NT2/D1 (cell line): ENCODE measurements at regions not wholly inside any gene's neighbourhood (a gene's known extent, or its start where the extent isn't known, plus 50 kb on each side); places are given as distances from the start of the nearest gene placed in this dataset.

Experiments used
- SUZ12 ChIP-seq: IDR thresholded peaks from 2 replicates; pipeline ENCODE4 v1.6.1; 2011; ENCODE audit not compliant: insufficient read length, insufficient read depth; ENCODE audit errors: extremely low read depth
- ZNF274 ChIP-seq: IDR thresholded peaks from 2 replicates; pipeline ENCODE4 v1.6.1; 2011; ENCODE audit warnings: mild to moderate bottlenecking, low read depth, low read length

DNA sequence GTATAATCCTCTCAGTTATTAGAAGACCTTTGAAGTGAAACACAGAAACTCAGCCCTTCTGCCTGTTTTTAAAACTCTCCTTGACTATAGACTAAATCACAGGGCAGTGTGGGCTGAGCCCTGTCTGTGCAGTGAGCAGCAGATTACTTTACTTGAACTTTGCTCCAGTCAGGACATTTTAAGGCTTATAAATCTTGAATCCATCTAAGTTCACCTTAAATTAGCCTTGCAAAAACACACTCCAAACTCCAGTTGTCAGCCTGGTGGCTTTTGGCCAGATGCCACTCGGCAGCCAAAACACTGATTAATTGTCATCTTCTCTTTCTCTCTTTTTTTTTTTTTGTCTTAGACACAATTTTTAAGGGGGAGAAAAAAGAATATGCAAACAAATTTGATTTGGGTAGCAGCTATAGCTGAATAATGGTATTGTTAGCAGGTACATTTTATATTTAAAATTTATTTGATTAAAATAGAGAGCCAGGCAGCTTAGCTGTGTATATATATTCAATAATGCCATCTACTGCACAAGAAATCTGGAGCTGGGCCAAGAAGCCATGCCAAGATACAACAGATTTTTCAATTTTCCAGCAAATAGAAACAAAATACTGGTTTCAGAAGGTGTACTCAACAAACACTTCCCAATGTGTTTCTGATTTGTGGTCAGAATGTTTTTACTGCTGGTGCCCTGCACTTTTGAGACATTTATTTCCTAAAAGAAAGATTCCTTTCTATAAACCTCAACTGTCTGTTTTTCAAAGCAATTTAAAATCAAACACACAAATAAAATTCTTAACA, 247.7 kb downstream of the TFEC start:
- no peak for TF ChIP-seq SUZ12
- TF ChIP-seq ZNF274: no peak
